Right lobe of liver (tissue), 6 donors: ENCODE measurements at regions not wholly inside any gene's neighbourhood (a gene's known extent, or its start where the extent isn't known, plus 50 kb on each side); places are given as distances from the start of the nearest gene placed in this dataset.

Experiments
- ATAC-seq, 4 donors: fragments of 200-7000 bp; cut with Tn5 transposase; one replicate each; pipeline ENCODE4 v1.9.1; 2020; ENCODE audit warnings: mild to moderate bottlenecking in 4 of 4, moderate library complexity in 4 of 4
- DNase-seq, 3 donors: peaks; one replicate each; pipeline ENCODE4 v3.0.0-alpha.2; 2020
- H3K27ac ChIP-seq, 3 donors: fragments of 200-600 bp; one replicate each; pipeline ENCODE4 v1.8.0; 2022
- H3K27me3 ChIP-seq, 2 donors: fragments of 200-600 bp; one replicate each; pipeline ENCODE4 v1.8.0; 2022
- H3K36me3 ChIP-seq, 4 donors: fragments of 200-600 bp; sonication (generic) in 1 of 4; one replicate each; pipeline versions ENCODE4 v1.5.1 to v1.8.0; 2017 to 2022; ENCODE audit warnings: control low read depth in 1 of 4
- H3K4me1 ChIP-seq, 4 donors: fragments of 200-600 bp; sonication (generic) in 1 of 4; one replicate each; pipeline versions ENCODE4 v1.5.1 to v1.8.0; 2017 to 2022; ENCODE audit warnings: control low read depth in 1 of 4
- H3K4me3 ChIP-seq, 3 donors: fragments of 200-600 bp; one replicate each; pipeline ENCODE4 v1.8.0; 2022
- H3K9me3 ChIP-seq, 4 donors: fragments of 200-600 bp; sonication (generic) in 1 of 4; one replicate each; pipeline versions ENCODE4 v1.5.1 to v1.8.0; 2017 to 2022; ENCODE audit warnings: control low read depth in 1 of 4
- POLR2A ChIP-seq: fragments of 450-650 bp; IDR thresholded peaks from one replicate; pipeline ENCODE4 v1.6.1; 2017; ENCODE audit warnings: antibody characterized with exemption, mild to moderate bottlenecking
- WGBS: methylation state at CpG from one replicate; pipeline ENCODE4 v1.1.6; 2018; ENCODE audit warnings: low coverage, low lambda C conversion rate; ENCODE audit not compliant: insufficient coverage; ENCODE audit errors: missing lambda C conversion rate; 5-methylcytosine and 5-hydroxymethylcytosine counted together
- intact Hi-C, 2 donors: fragments of 100-400 bp; cut with DNase I; formaldehyde crosslinking; loops; one replicate each; pipeline versions ENCODE4 v1.11.2 to v1.14.1; 2022
- TF ChIP-seq, protein P1 (sequence below), 4 donors: fragments of 200-600 bp in 3 of 4; fragments of 450-650 bp in 1 of 4; IDR thresholded peaks; one replicate each; pipeline versions ENCODE4 v1.5.1 to v1.8.0; 2016 to 2022; ENCODE audit warnings: antibody characterized with exemption in 4 of 4, mild to moderate bottlenecking in 2 of 4
- donor health status: DM: no; HTN: yes; CAD: no.
- donor health status: DM: no; HTN: no; CAD: no.
- donor health status: DM: no; HTN: no; CAD: no.
- donor health status: DM: no; HTN: yes; CAD: no.
- donor health status: DM: no; HTN: yes; CAD: no.

DNA sequence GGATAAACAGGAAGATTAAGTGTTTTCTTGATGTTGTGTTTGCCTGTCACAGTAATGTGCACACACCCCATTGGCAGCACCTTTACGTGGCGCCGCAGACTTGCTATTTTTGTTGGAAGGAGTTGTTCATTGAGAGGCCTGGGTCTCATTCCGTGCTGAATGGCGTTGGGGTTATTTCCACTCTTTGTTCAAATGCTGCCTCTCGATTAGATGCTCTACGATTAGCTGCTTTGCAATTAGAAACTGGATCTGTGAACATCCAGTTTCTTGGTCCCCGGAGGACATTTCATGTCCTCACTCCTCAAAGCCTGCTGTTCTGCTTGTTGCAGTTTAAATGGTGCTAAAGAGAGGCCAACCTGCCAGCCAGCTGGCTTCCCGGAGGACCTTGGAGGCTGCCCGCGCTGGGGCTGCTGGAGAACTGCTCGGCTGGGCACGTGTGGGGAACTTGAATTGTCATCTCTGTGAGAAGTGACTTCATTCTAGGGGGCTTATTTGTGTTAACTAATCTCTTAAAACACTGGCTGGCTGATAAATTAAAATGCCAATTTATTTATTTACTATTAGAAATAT is 117.4 kb upstream of the NABP1 start:
- H3K4me3 ChIP-seq = no peak overlapping the region
- H3K36me3 ChIP-seq = no peaks in the 10 kb centered on the region
- no peaks in the 10 kb centered on the region for H3K4me1 ChIP-seq
- DNase-seq = no peak
- no peak overlapping the region for H3K27ac ChIP-seq
- intact Hi-C loops = loop anchor here (10.0 kb wide), 2 partner anchors 134 to 604 kb away; no protein-coding TSS in a partner anchor
- no peaks in the 10 kb centered on the region for H3K9me3 ChIP-seq
- TF ChIP-seq POLR2A = no peak
- H3K27me3 ChIP-seq = peaks cover 0 to 6% of the 10 kb centered on the region in 2 donors
- no peak for ATAC-seq
- WGBS = 84% methylated on average over 11 of the region's 13 CpGs

DNA sequence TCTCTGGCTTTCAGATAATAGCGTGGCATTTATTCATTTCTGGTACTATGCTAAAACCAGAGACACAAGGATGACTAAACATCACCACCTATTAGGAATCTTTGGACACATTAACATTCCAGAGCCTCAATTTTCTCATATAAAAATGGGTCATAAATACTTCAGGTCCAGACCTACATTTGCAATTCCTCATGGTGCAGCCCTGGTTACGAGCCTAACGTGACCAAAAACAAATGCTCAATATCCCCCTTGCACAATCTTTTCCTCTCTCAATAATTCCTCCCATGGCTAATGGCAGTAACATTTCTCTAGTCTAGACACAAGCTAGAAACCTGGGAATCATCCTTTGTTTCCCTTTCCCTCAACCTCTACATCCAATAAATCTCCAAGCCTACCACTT is 112.8 kb upstream of the NABP1 start:
- DNase-seq (no peak), ATAC-seq (no peak)
- TF ChIP-seq, protein P1, sequence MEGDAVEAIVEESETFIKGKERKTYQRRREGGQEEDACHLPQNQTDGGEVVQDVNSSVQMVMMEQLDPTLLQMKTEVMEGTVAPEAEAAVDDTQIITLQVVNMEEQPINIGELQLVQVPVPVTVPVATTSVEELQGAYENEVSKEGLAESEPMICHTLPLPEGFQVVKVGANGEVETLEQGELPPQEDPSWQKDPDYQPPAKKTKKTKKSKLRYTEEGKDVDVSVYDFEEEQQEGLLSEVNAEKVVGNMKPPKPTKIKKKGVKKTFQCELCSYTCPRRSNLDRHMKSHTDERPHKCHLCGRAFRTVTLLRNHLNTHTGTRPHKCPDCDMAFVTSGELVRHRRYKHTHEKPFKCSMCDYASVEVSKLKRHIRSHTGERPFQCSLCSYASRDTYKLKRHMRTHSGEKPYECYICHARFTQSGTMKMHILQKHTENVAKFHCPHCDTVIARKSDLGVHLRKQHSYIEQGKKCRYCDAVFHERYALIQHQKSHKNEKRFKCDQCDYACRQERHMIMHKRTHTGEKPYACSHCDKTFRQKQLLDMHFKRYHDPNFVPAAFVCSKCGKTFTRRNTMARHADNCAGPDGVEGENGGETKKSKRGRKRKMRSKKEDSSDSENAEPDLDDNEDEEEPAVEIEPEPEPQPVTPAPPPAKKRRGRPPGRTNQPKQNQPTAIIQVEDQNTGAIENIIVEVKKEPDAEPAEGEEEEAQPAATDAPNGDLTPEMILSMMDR (IDR thresholded peaks at IDR 0.05) = no peak
- no peak for TF ChIP-seq POLR2A
- WGBS = 68% methylated on average over 3 of the region's 3 CpGs
- H3K4me3 ChIP-seq = no peak overlapping the region
- intact Hi-C loops = loop anchor here (5.0 to 10.0 kb wide), 3 partner anchors 127 to 600 kb away; no protein-coding TSS in a partner anchor
- no peak overlapping the region for H3K27ac ChIP-seq
- H3K27me3 ChIP-seq = peaks cover 0 to 6% of the 10 kb centered on the region in 2 donors
- H3K9me3 ChIP-seq = no peaks in the 10 kb centered on the region
- no peaks in the 10 kb centered on the region for H3K4me1 ChIP-seq
- no peaks in the 10 kb centered on the region for H3K36me3 ChIP-seq

DNA sequence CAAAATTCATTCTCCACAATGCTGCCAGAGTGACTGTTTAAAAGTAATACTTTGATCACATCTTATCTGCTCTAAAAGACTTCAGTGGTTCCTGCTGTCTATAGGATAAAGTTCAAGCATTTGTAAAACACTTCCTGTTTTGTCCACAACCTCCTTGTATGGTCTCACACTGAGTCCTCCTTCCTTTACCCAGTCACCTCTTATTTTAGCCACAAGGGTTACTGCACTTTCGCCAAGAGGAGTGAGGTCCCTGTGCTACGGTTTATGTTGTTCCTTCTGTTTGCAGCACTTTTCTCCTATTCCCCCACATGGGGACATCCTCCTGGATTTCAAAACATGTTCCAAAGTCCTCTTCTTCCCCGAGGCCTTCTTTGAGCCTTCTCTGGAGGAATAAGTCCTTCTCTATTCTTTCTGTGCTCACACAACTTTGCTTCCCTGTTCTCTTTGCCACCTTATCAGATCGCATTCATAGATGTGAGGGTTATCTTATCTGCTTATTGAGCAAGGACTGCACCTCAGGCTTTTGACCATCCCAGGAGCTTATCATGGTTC is 112.2 kb upstream of the NABP1 start:
- H3K4me1 ChIP-seq = no peaks in the 10 kb centered on the region
- no peaks in the 10 kb centered on the region for H3K9me3 ChIP-seq
- WGBS = 39% methylated on average over 4 of the region's 4 CpGs
- H3K27me3 ChIP-seq = peaks cover 0 to 6% of the 10 kb centered on the region in 2 donors
- no peak overlapping the region for H3K27ac ChIP-seq
- no peak for DNase-seq
- no peak for TF ChIP-seq POLR2A
- TF ChIP-seq, protein P1 (IDR thresholded peaks at IDR 0.05) = no peak
- no peaks in the 10 kb centered on the region for H3K36me3 ChIP-seq
- H3K4me3 ChIP-seq = no peak overlapping the region
- ATAC-seq = peak in 3 of 4 donors; percentile 11 to 41 (median 33)
- intact Hi-C loops = loop anchor here (5.0 to 10.0 kb wide), 3 partner anchors 127 to 599 kb away; no protein-coding TSS in a partner anchor

DNA sequence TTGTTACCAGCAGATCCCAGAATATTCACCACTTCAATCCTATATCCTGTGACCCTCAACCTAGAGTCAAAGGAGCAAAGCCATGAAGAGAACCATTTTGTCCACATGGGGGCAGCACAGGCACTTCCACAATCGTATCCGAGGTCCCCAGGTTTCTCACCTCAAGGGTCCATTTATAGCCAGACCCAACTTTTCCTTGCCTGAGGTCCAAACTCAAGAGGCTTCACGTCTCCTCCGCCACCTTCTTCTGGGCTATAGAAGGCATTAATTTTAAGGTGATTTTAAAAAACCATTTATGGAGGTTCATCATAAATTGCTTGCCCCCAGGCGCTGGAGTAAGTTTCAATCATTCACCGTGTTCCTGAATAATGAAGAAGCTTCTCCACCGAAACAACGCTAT is 111.6 kb upstream of the NABP1 start:
- Histone ChIP-seq H3K9me3 (no peaks in the 10 kb centered on the region), H3K4me1 (no peaks in the 10 kb centered on the region), H3K27ac (no peak overlapping the region), H3K27me3 (peaks cover 0 to 6% of the 10 kb centered on the region in 2 donors), H3K4me3 (no peak overlapping the region), H3K36me3 (no peaks in the 10 kb centered on the region)
- ATAC-seq (peak; percentile 82 to 89 (median 88)), DNase-seq (peak; percentile 47 to 64 (median 57))
- intact Hi-C loops = loop anchor here (5.0 to 10.0 kb wide), 3 partner anchors 126 to 598 kb away; no protein-coding TSS in a partner anchor
- WGBS = 51% methylated on average over 7 of the region's 8 CpGs
- no peak for TF ChIP-seq POLR2A
- TF ChIP-seq, protein P1 (IDR thresholded peaks at IDR 0.05) = peak; percentile 65 to 81 (median 78)

DNA sequence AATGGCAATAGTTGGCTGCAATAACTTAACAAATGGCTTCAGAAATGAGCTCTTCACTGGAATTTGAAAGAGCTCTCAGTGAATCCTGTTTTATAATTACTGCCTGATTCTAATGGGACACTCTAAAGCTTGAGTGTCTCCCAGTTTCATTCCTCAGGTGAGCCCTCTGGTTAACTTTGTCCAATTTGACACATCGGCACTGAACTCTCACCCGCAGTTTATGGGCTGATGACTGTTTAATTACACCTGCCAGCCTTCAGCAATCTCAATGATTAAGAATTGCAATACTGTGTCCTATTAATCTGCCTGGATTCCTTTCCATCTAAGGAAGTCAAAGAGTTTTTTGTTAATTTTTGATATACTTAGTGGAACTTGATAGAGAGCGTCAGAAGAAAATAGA is 110.7 kb upstream of the NABP1 start:
- Histone ChIP-seq H3K4me1 (no peaks in the 10 kb centered on the region), H3K27me3 (peaks cover 0 to 4% of the 10 kb centered on the region in 2 donors), H3K36me3 (no peaks in the 10 kb centered on the region), H3K9me3 (no peaks in the 10 kb centered on the region), H3K27ac (no peak overlapping the region), H3K4me3 (no peak overlapping the region)
- WGBS = 95% methylated on average over 3 of the region's 3 CpGs
- intact Hi-C loops = loop anchor here (5.0 to 10.0 kb wide), 3 partner anchors 125 to 598 kb away; no protein-coding TSS in a partner anchor
- TF ChIP-seq, protein P1 (IDR thresholded peaks at IDR 0.05) = no peak
- DNase-seq (no peak), ATAC-seq (no peak)
